ENCODE measurements at regions not wholly inside any gene's neighbourhood (a gene's known extent, or its start where the extent isn't known, plus 50 kb on each side); places are given as distances from the start of the nearest gene placed in this dataset.

DNA sequence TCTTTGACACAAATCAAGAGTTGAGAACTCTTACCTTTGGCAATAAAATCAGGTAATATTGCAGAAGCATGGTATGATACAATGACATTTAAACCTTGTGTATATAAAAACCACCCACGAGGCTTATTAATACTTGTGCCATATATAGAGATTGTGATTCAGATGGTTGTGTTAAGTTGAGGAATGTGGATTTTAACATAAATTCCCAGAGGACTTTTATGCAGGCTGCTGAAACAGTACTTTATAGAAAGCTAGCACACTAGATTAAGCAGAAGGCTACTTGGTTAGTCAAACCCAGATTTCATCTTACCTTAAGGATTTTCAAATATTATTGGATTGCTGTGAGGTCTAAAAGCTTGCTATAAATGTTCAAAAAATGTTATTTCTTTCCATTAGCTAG, 325.7 kb upstream of the PCDH10 start:
- Histone ChIP-seq H3K9ac (ENCODE audit: control insufficient read depth, extremely low read depth, insufficient read depth, low read length) (no peak overlapping the region), H3K9me1 (ENCODE audit: control insufficient read depth, extremely low read depth, insufficient read depth, low read length) (no peaks in the 10 kb centered on the region), H4K20me1 (ENCODE audit: control insufficient read depth, extremely low read depth, insufficient read depth, low read length) (no peaks in the 10 kb centered on the region), H3K4me3 (ENCODE audit: control insufficient read depth in 2 of 3, extremely low read depth in 1 of 3, insufficient read depth in 2 of 3, low read depth in 1 of 3, low read length in 3 of 3) (no peak overlapping the region), H3K4me2 (ENCODE audit: control insufficient read depth, extremely low read depth, insufficient read depth, low read depth, low read length) (no peak overlapping the region), H2AFZ (ENCODE audit: control insufficient read depth, low read length) (no peak overlapping the region), H3K36me3 (ENCODE audit: control insufficient read depth in 2 of 2, extremely low read depth in 1 of 2, insufficient read depth in 2 of 2, low read length in 2 of 2) (no peaks in the 10 kb centered on the region), H3K9me3 (ENCODE audit: control insufficient read depth, low read depth, low read length) (no peaks in the 10 kb centered on the region), H3K4me1 (ENCODE audit: control insufficient read depth, extremely low read depth, insufficient read depth, low read length) (no peaks in the 10 kb centered on the region), H3K27ac (ENCODE audit: control insufficient read depth, insufficient read depth, low read length) (no peak overlapping the region), H3K79me2 (ENCODE audit: control insufficient read depth, insufficient read depth, low read length) (no peaks in the 10 kb centered on the region), H3K27me3 (ENCODE audit: control insufficient read depth, extremely low read depth, insufficient read depth, low read length) (no peaks in the 10 kb centered on the region)
- dilution Hi-C loops (cut with MboI; ENCODE audit: extremely low pct_ligation_motif_present, low sequenced_read_pairs) = no loop called here
- no peak for DNase-seq (ENCODE audit: low read depth, low spot score)
- no peak for TF ChIP-seq EZH2 (IDR thresholded peaks at IDR 0.05; ENCODE audit: low read length)
- TF ChIP-seq, protein P1, sequence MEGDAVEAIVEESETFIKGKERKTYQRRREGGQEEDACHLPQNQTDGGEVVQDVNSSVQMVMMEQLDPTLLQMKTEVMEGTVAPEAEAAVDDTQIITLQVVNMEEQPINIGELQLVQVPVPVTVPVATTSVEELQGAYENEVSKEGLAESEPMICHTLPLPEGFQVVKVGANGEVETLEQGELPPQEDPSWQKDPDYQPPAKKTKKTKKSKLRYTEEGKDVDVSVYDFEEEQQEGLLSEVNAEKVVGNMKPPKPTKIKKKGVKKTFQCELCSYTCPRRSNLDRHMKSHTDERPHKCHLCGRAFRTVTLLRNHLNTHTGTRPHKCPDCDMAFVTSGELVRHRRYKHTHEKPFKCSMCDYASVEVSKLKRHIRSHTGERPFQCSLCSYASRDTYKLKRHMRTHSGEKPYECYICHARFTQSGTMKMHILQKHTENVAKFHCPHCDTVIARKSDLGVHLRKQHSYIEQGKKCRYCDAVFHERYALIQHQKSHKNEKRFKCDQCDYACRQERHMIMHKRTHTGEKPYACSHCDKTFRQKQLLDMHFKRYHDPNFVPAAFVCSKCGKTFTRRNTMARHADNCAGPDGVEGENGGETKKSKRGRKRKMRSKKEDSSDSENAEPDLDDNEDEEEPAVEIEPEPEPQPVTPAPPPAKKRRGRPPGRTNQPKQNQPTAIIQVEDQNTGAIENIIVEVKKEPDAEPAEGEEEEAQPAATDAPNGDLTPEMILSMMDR (optimal IDR thresholded peaks at IDR 0.05 in 1 of 3, IDR thresholded peaks at IDR 0.05 in 1 of 3, conservative IDR thresholded peaks at IDR 0.05 in 1 of 3; ENCODE audit: extremely low read depth in 1 of 3, insufficient read depth in 2 of 3, low read length in 3 of 3) = no peak
- FAIRE-seq = no peak

DNA sequence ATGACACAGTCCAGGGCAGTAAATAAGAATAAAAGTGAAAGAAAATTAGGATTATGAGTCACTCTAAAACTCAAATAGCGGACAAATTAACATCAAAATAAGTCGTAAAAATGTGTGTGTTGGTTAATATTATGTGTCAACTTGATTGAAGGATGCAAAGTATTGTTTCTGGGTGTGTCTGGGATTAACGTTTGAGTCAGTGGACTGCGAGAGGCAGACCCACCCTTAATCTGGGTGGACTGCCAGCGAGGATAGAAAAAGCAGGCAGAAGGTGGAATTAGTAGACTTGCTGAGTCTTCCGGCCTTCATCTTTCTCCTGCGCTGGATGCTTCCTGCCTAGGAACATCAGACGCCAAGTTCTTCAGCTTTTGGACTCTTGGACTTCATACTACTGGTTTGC, 324.3 kb upstream of the PCDH10 start:
- no peaks in the 10 kb centered on the region for H3K9me1 ChIP-seq (ENCODE audit: control insufficient read depth, extremely low read depth, insufficient read depth, low read length)
- no peaks in the 10 kb centered on the region for H3K36me3 ChIP-seq (ENCODE audit: control insufficient read depth in 2 of 2, extremely low read depth in 1 of 2, insufficient read depth in 2 of 2, low read length in 2 of 2)
- no peak for TF ChIP-seq EZH2 (IDR thresholded peaks at IDR 0.05; ENCODE audit: low read length)
- TF ChIP-seq, protein P1 (optimal IDR thresholded peaks at IDR 0.05 in 1 of 3, IDR thresholded peaks at IDR 0.05 in 1 of 3, conservative IDR thresholded peaks at IDR 0.05 in 1 of 3; ENCODE audit: extremely low read depth in 1 of 3, insufficient read depth in 2 of 3, low read length in 3 of 3) = no peak
- H3K27me3 ChIP-seq (ENCODE audit: control insufficient read depth, extremely low read depth, insufficient read depth, low read length) = no peaks in the 10 kb centered on the region
- H3K4me1 ChIP-seq (ENCODE audit: control insufficient read depth, extremely low read depth, insufficient read depth, low read length) = no peaks in the 10 kb centered on the region
- no peak overlapping the region for H3K27ac ChIP-seq (ENCODE audit: control insufficient read depth, insufficient read depth, low read length)
- FAIRE-seq (no peak), DNase-seq (ENCODE audit: low read depth, low spot score) (no peak)
- H4K20me1 ChIP-seq (ENCODE audit: control insufficient read depth, extremely low read depth, insufficient read depth, low read length) = no peaks in the 10 kb centered on the region
- H3K79me2 ChIP-seq (ENCODE audit: control insufficient read depth, insufficient read depth, low read length) = no peaks in the 10 kb centered on the region
- dilution Hi-C loops (cut with MboI; ENCODE audit: extremely low pct_ligation_motif_present, low sequenced_read_pairs) = no loop called here
- no peak overlapping the region for H3K4me3 ChIP-seq (ENCODE audit: control insufficient read depth in 2 of 3, extremely low read depth in 1 of 3, insufficient read depth in 2 of 3, low read depth in 1 of 3, low read length in 3 of 3)
- no peaks in the 10 kb centered on the region for H3K9me3 ChIP-seq (ENCODE audit: control insufficient read depth, low read depth, low read length)
- no peak overlapping the region for H2AFZ ChIP-seq (ENCODE audit: control insufficient read depth, low read length)
- no peak overlapping the region for H3K4me2 ChIP-seq (ENCODE audit: control insufficient read depth, extremely low read depth, insufficient read depth, low read depth, low read length)
- no peak overlapping the region for H3K9ac ChIP-seq (ENCODE audit: control insufficient read depth, extremely low read depth, insufficient read depth, low read length)
